Gastroesophageal sphincter (tissue), 4 donors: ENCODE measurements at regions not wholly inside any gene's neighbourhood (a gene's known extent, or its start where the extent isn't known, plus 50 kb on each side); places are given as distances from the start of the nearest gene placed in this dataset.

ENCODE experiments used
- ATAC-seq: fragments of 150-250 bp; one replicate; pipeline ENCODE4 v1.9.1; 2016; ENCODE audit warnings: mild to moderate bottlenecking, moderate library complexity
- H3K27ac ChIP-seq, 4 donors: fragments of 200-600 bp; sonication (generic) in 3 of 4; 1 replicate in 3 of 4; 2 replicates in 1 of 4; pipeline ENCODE4 v1.5.1; 2016 to 2019
- H3K27me3 ChIP-seq: fragments of 200-600 bp; sonication (generic); one replicate; pipeline ENCODE4 v1.5.1; 2019
- H3K36me3 ChIP-seq, 2 donors: fragments of 200-600 bp; sonication (generic); one replicate each; pipeline ENCODE4 v1.5.1; 2019; ENCODE audit warnings: control low read depth in 1 of 2
- H3K4me1 ChIP-seq, 3 donors: fragments of 200-600 bp; sonication (generic); 1 replicate in 2 of 3; 2 replicates in 1 of 3; pipeline ENCODE4 v1.5.1; 2016 to 2019; ENCODE audit warnings: control low read depth in 2 of 3
- H3K4me3 ChIP-seq, 2 donors: fragments of 200-600 bp; sonication (generic); one replicate each; pipeline ENCODE4 v1.5.1; 2019; ENCODE audit warnings: mild to moderate bottlenecking in 1 of 2, moderate library complexity in 1 of 2
- H3K9me3 ChIP-seq, 3 donors: fragments of 200-600 bp; sonication (generic); one replicate each; pipeline ENCODE4 v1.5.1; 2017 to 2019; ENCODE audit warnings: control low read depth in 2 of 3
- CTCF ChIP-seq, 4 experiments: fragments of 200-600 bp in 2 of 4; fragments of 450-650 bp in 2 of 4; sonication (generic) in 1 of 4; IDR thresholded peaks; one replicate each; pipeline ENCODE4 v1.5.1; 2017 to 2019; ENCODE audit warnings: antibody characterized with exemption in 4 of 4, mild to moderate bottlenecking in 2 of 4, moderate library complexity in 2 of 4
- EP300 ChIP-seq: sonication (generic); formaldehyde crosslinking; IDR thresholded peaks from one replicate; pipeline ENCODE4 v1.6.1; 2017; ENCODE audit warnings: antibody characterized with exemption, mild to moderate bottlenecking
- POLR2A ChIP-seq, 2 donors: fragments of 450-650 bp; IDR thresholded peaks; one replicate each; pipeline ENCODE4 v1.6.1; 2017; ENCODE audit warnings: antibody characterized with exemption in 2 of 2, mild to moderate bottlenecking in 2 of 2, moderate library complexity in 1 of 2
- POLR2AphosphoS5 ChIP-seq: sonication (generic); formaldehyde crosslinking; IDR thresholded peaks from one replicate; pipeline ENCODE4 v1.6.1; 2017; ENCODE audit warnings: antibody characterized with exemption
- WGBS, 2 donors: methylation state at CpG; one replicate each; pipeline ENCODE4 v1.1.5; 2018; ENCODE audit warnings: low coverage in 1 of 2; 5-methylcytosine and 5-hydroxymethylcytosine counted together

DNA sequence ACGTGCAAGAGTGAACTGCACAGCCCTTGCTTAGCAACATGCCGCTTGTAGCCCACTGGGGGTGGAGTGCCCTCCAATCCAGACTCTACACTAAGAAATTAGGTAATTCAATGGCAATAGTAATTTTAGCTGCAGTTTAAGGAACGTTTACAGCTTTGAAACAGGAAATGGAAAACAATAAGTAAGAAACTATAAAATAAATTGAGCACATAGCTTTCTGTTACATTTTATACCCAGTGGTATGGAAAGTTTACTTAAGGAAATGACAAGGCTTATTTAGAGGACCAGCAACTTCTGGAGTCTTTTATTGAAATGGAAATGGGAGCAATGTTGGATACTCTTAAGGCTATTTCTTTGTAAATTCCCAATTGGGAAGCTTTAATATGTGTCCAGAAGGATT lies 373.2 kb downstream of the KCNRG start:
- no peak for ATAC-seq
- no peak overlapping the region for H3K4me3 ChIP-seq
- WGBS, 2 donors = 66 to 81% methylated on average over 3 of the region's 3 CpGs
- no peaks in the 10 kb centered on the region for H3K4me1 ChIP-seq
- H3K27me3 ChIP-seq = no peaks in the 10 kb centered on the region
- no peak overlapping the region for H3K27ac ChIP-seq
- no peak for TF ChIP-seq EP300
- no peak for TF ChIP-seq POLR2A (IDR thresholded peaks at IDR 0.05)
- TF ChIP-seq POLR2AphosphoS5 = no peak
- TF ChIP-seq CTCF (IDR thresholded peaks at IDR 0.05) = no peak
- H3K36me3 ChIP-seq = no peaks in the 10 kb centered on the region
- no peaks in the 10 kb centered on the region for H3K9me3 ChIP-seq

- whole genome bisulfite sequencing, 2 donors = 66 to 81% methylated on average over 3 to 4 of the region's 4 CpGs
- Histone ChIP-seq H3K4me1 (peaks cover 0 to 5% (median 0%) of the 10 kb centered on the region in 3 donors), H3K9me3 (no peaks in the 10 kb centered on the region), H3K27ac (no peak overlapping the region), H3K36me3 (no peaks in the 10 kb centered on the region), H3K4me3 (no peak overlapping the region), H3K27me3 (no peaks in the 10 kb centered on the region)
- TF ChIP-seq POLR2A (IDR thresholded peaks at IDR 0.05) = no peak
- no peak for ATAC-seq
These were observed 374.5 kb downstream of the KCNRG start for GRCh38 chr13:50389726-50390125.

- 50 to 75% methylated on average over 2 to 3 of the region's 3 CpGs for WGBS, 2 donors
- no peak for ATAC-seq
- no peaks in the 10 kb centered on the region for H3K9me3 ChIP-seq
- H3K4me1 ChIP-seq = peaks cover 0 to 5% (median 0%) of the 10 kb centered on the region in 3 donors
- H3K36me3 ChIP-seq = no peaks in the 10 kb centered on the region
- no peak overlapping the region for H3K27ac ChIP-seq
- no peaks in the 10 kb centered on the region for H3K27me3 ChIP-seq
- TF ChIP-seq POLR2A (IDR thresholded peaks at IDR 0.05) = no peak
- TF ChIP-seq EP300 = no peak
- TF ChIP-seq CTCF (IDR thresholded peaks at IDR 0.05) = no peak
- no peak for TF ChIP-seq POLR2AphosphoS5
- no peak overlapping the region for H3K4me3 ChIP-seq
These were observed 375.4 kb downstream of the KCNRG start for GRCh38 chr13:50390503-50391248.

DNA sequence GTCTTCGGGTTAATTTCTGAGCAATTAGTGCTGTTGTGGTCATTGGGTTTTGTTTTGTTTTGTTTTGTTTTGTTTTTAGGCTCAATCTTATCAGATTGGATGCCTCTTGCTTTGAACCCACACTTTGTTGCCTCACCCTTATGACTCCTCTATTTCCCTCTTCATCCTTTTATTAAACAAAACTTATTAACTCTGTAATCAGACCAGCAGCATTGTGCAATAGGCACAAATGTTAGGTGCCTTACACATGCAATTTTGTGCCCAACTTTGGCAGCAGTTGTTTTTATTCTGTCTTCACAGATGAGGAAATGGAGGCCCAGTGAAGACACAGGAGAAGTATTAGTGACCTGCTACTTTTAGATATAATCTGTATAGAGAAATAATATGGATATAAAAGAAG lies 377.7 kb downstream of the KCNRG start:
- WGBS, 2 donors = 78 to 93% methylated on average over 1 of the region's 1 CpG
- Histone ChIP-seq H3K9me3 (no peaks in the 10 kb centered on the region), H3K27me3 (no peaks in the 10 kb centered on the region), H3K36me3 (no peaks in the 10 kb centered on the region), H3K4me1 (peaks cover 0 to 5% (median 0%) of the 10 kb centered on the region in 3 donors), H3K4me3 (no peak overlapping the region), H3K27ac (no peak overlapping the region)
- ATAC-seq = no peak
- TF ChIP-seq POLR2AphosphoS5 = no peak
- TF ChIP-seq CTCF (IDR thresholded peaks at IDR 0.05) = no peak

- Histone ChIP-seq H3K27ac (no peak overlapping the region), H3K4me3 (no peak overlapping the region), H3K4me1 (peaks cover 0 to 5% (median 0%) of the 10 kb centered on the region in 3 donors), H3K9me3 (no peaks in the 10 kb centered on the region), H3K27me3 (no peaks in the 10 kb centered on the region), H3K36me3 (no peaks in the 10 kb centered on the region)
- ATAC-seq = no peak
- TF ChIP-seq POLR2AphosphoS5 (no peak), EP300 (no peak), POLR2A (IDR thresholded peaks at IDR 0.05) (no peak), CTCF (IDR thresholded peaks at IDR 0.05) (no peak)
- 57 to 69% methylated on average over 1 to 2 of the region's 6 CpGs for WGBS, 2 donors
These were observed 378.4 kb downstream of the KCNRG start for GRCh38 chr13:50393628-50394027.
